ENCODE measurements at regions not wholly inside any gene's neighbourhood (a gene's known extent, or its start where the extent isn't known, plus 50 kb on each side); places are given as distances from the start of the nearest gene placed in this dataset.
"Not testable (repeated sequence)": the region's sequence is repeated elsewhere in the genome, so short reads cannot be mapped to it uniquely, and the experiment has no call there.

GRCh38 chr4:121616449-121616848 lies 80.3 kb downstream of the ANXA5 start:
- not testable (repeated sequence) for H3K4me3 ChIP-seq

GRCh38 chr4:121614101-121614500 lies 82.7 kb downstream of the ANXA5 start:
- no peak overlapping the region for H3K27ac ChIP-seq
- no peak for DNase-seq (ENCODE audit: low spot score)
- no peak overlapping the region for H3K4me3 ChIP-seq
- TF ChIP-seq CTCF (IDR thresholded peaks at IDR 0.05): no peak

More at GRCh38 chr4:121616449-121616848, 80.3 kb downstream of the ANXA5 start:
- not testable (repeated sequence) for H3K27ac ChIP-seq; DNase-seq (ENCODE audit: low spot score)

GRCh38 chr4:121599049-121599448 lies 97.7 kb downstream of the ANXA5 start:
- DNase-seq (ENCODE audit: low spot score): no peak
- Histone ChIP-seq H3K4me3 (no peak overlapping the region), H3K27ac (no peak overlapping the region)
- TF ChIP-seq CTCF (IDR thresholded peaks at IDR 0.05): no peak

DNA sequence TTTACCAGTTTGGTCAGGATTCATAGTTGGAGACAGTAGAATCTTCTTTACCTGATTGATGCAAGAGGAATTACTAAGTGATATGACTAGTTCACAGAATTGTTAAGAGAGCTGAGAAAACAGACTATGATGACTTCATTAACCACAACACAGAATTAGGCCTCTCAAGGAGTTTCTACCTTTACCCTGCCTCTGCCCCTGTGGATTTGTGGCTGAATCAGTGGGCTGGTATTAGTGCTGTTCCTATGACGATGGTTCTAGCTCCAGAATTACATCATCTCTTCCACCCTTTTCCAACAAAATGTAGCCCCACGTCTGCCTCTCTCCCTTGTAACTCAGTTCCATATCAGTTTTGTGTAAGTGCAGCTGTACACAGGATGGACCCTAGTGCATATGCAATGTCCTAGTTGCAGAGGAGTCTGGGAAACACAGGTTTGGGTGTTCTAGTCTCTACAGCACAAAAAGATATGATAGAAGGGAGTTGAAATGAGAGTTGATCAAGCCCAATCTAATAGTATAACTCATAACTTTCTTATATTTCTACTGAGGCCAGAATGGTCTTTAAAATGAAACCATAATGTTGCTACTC lies 99.3 kb downstream of the ANXA5 start:
- DNase-seq (ENCODE audit: low spot score): no peak
- TF ChIP-seq CTCF (IDR thresholded peaks at IDR 0.05): no peak
- Histone ChIP-seq H3K4me3 (no peak overlapping the region), H3K27ac (no peak overlapping the region)

DNA sequence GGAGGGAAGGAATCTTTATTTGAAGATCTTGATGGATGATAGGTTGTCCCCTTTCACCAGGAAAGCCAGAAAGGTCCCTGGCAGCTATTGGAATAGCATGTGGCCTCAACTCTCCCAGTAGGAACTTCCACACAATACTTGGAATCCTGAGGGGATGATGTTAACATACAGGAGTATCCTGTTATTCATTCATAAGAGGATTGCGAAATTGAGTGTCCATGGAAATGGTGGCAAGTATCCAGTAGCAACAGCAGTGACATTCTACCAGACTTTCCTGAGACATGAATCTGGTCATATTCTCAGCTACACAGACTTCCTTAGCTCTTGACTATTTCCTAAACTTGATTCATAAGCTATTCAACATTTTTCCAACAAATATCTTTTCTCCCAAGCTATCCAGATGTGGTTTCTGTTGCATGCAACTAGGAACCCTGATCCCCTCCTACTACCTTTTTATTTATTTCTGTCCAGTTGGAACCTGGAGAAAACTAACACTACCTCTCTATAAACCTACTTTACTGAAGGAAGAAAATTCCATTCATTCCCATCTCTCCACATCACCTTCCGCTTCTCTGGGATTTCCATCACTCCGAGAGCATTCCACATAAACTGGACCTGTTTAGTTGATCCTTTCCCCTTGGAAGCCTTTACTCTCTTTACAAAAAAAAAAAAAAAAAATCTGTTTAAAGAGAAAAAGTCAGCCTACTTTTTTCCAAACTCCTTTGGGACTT lies 101.8 kb downstream of the ANXA5 start:
- H3K27ac ChIP-seq: peak overlapping the region in 1 of 2 donors; percentile 47
- H3K4me3 ChIP-seq: no peak overlapping the region
- no peak for TF ChIP-seq CTCF (IDR thresholded peaks at IDR 0.05)
- DNase-seq (ENCODE audit: low spot score): no peak

DNA sequence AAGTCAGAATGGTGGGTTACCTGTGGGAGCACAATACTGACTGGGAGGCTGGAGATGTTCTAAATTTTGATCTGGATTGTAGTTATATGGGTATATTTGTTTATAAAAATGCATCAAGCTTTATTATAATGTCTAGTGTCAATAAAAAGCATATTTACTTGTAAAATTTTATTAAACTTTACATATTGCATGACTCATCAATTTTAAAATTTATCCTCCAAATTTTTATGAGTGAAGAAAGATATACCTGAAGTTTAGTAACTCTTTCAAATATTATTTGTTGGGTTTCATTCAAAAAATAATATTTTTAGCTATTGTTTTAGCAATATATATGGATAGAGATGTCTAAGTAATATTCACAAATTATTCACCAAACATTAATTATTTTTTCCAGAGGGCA lies 103.0 kb downstream of the ANXA5 start:
- DNase-seq (ENCODE audit: low spot score): no peak
- Histone ChIP-seq H3K4me3 (no peak overlapping the region), H3K27ac (no peak overlapping the region)
- no peak for TF ChIP-seq CTCF (IDR thresholded peaks at IDR 0.05)

GRCh38 chr4:121592257-121592656 lies 104.5 kb downstream of the ANXA5 start:
- H3K27ac ChIP-seq; DNase-seq (ENCODE audit: low spot score); H3K4me3 ChIP-seq: not testable (repeated sequence)

GRCh38 chr4:121584836-121585235 lies 111.9 kb downstream of the ANXA5 start:
- H3K27ac ChIP-seq: no peak overlapping the region
- TF ChIP-seq CTCF (IDR thresholded peaks at IDR 0.05): no peak
- H3K4me3 ChIP-seq: no peak overlapping the region
- no peak for DNase-seq (ENCODE audit: low spot score)
